ENCODE measurements at regions not wholly inside any gene's neighbourhood (a gene's known extent, or its start where the extent isn't known, plus 50 kb on each side); places are given as distances from the start of the nearest gene placed in this dataset. TPM values are rescaled to one million over a fixed set of nuclear protein-coding genes. Genes with fewer than 3 reads are reported as not detected.
"Not testable (repeated sequence)": the region's sequence is repeated elsewhere in the genome, so short reads cannot be mapped to it uniquely, and the experiment has no call there.

- DNase-seq (ENCODE audit: low read depth in 2 of 3, low spot score in 2 of 3), result not testable (repeated sequence)
These were observed 785.5 kb downstream of the FOXD4L5 start for GRCh38 chr9:64499541-64499940.

GRCh38 chr9:64498409-64498808, 786.6 kb downstream of the FOXD4L5 start:
- not testable (repeated sequence) for DNase-seq (ENCODE audit: low read depth in 2 of 3, low spot score in 2 of 3)

GRCh38 chr9:64488544-64488943, 796.5 kb downstream of the FOXD4L5 start:
- peak in 1 of 3 donors; percentile 0 for DNase-seq (ENCODE audit: low read depth in 2 of 3, low spot score in 2 of 3)

- DNase-seq (ENCODE audit: low read depth in 2 of 3, low spot score in 2 of 3), result not testable (repeated sequence)
These were observed 798.9 kb downstream of the FOXD4L5 start for GRCh38 chr9:64486067-64486466.

- DNase-seq (ENCODE audit: low read depth in 2 of 3, low spot score in 2 of 3), result peak in 2 of 3 donors; percentile 6 to 24
These were observed 805.9 kb downstream of the FOXD4L5 start for GRCh38 chr9:64479095-64479494.

GRCh38 chr9:64468943-64469342, 816.1 kb downstream of the FOXD4L5 start:
- DNase-seq (ENCODE audit: low read depth in 2 of 3, low spot score in 2 of 3), result not testable (repeated sequence)

- peak in 1 of 3 donors; percentile 1 for DNase-seq (ENCODE audit: low read depth in 2 of 3, low spot score in 2 of 3)
These were observed 818.9 kb downstream of the FOXD4L5 start for GRCh38 chr9:64466052-64466599.

- DNase-seq (ENCODE audit: low read depth in 2 of 3, low spot score in 2 of 3), result not testable (repeated sequence)
These were observed 823.1 kb downstream of the FOXD4L5 start for GRCh38 chr9:64461885-64462284.

GRCh38 chr9:64458642-64459041, 826.4 kb downstream of the FOXD4L5 start:
- DNase-seq (ENCODE audit: low read depth in 2 of 3, low spot score in 2 of 3), result not testable (repeated sequence)

GRCh38 chr9:64455107-64455648, 829.8 kb downstream of the FOXD4L5 start:
- DNase-seq (ENCODE audit: low read depth in 2 of 3, low spot score in 2 of 3), result not testable (repeated sequence)

GRCh38 chr9:64452134-64452533, 832.9 kb downstream of the FOXD4L5 start:
- not testable (repeated sequence) for DNase-seq (ENCODE audit: low read depth in 2 of 3, low spot score in 2 of 3)

- not testable (repeated sequence) for DNase-seq (ENCODE audit: low read depth in 2 of 3, low spot score in 2 of 3)
These were observed 834.4 kb downstream of the FOXD4L5 start for GRCh38 chr9:64450654-64451053.

- DNase-seq (ENCODE audit: low read depth in 2 of 3, low spot score in 2 of 3), result not testable (repeated sequence)
These were observed 836.0 kb downstream of the FOXD4L5 start for GRCh38 chr9:64449025-64449424.

GRCh38 chr9:64444909-64445525, 840.0 kb downstream of the FOXD4L5 start:
- DNase-seq (ENCODE audit: low read depth in 2 of 3, low spot score in 2 of 3), result not testable (repeated sequence)

- DNase-seq (ENCODE audit: low read depth in 2 of 3, low spot score in 2 of 3), result not testable (repeated sequence)
These were observed 845.3 kb downstream of the FOXD4L5 start for GRCh38 chr9:64439747-64440146.

Small RNAs in the stretch of these regions (small RNA-seq; reads per million reads assigned to genes)
- gene AL773524.1, result not detected
